GM18951 (cell line): ENCODE measurements at regions not wholly inside any gene's neighbourhood (a gene's known extent, or its start where the extent isn't known, plus 50 kb on each side); places are given as distances from the start of the nearest gene placed in this dataset.
"Not testable (repeated sequence)": the region's sequence is repeated elsewhere in the genome, so short reads cannot be mapped to it uniquely, and the experiment has no call there.

Experiments used
- POLR2A ChIP-seq: IDR thresholded peaks from 4 replicates; pipeline ENCODE4 v1.6.1; 2011; ENCODE audit warnings: mild to moderate bottlenecking; ENCODE audit not compliant: insufficient read length, insufficient read depth; ENCODE audit errors: extremely low read depth
- in situ Hi-C: fragments of 300-500 bp; cut with MboI; formaldehyde crosslinking; loops from one replicate; pipeline ENCODE4 v1.12.0; 2022; ENCODE audit warnings: low sequenced_read_pairs, mixed read lengths, inconsistent platforms; ENCODE audit not compliant: unreplicated experiment

DNA sequence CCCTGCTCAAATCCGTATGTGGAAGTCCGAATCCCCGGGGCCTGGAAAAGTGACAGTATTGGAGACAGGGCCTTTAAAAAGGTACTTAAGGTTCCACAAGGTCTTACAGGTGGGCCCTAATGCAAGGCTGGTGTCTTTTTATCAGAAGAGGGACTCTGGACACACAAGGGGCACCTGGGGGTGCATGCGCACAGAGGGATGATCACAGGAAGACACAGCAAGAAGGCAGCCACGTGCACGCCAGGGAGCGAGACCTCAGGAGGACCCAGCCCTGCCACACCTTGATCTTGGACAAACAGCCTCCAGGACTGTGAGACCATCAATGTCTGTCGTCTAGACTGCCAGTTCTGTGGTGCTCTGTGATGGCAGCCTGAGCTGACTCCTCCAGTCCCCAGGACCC lies 96.5 kb downstream of the SHANK2 start:
- TF ChIP-seq POLR2A: no peak

DNA sequence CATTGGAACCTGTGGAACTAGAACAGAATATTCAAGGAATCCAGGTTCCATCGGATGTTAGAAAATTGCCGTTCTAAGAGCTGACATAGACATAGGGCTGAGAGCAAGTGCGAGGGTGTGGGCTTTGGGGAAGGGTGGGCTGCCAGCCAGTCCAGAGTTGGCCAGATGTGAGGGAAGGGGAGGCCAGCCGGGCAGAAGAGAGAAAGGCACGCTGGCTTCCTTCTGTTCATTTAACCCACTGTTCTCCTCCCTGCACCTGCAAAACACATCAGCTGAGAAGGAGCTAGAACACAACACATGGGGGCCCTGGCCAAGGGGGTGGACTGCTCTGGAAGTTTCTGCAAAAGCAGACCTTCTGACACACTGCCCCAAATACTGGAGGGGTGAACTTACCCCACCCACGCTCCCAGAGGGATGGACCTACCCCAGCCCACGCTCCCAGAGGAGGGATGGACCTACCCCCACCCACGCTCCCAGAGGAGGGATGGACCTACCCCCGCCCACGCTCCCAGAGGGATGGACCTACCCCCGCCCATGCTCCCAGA lies 98.0 kb downstream of the SHANK2 start:
- in situ Hi-C loops: no loop called here
- TF ChIP-seq POLR2A: no peak

More for the DNA sequence above, 96.5 kb downstream of the SHANK2 start:
- in situ Hi-C loops: no loop called here

DNA sequence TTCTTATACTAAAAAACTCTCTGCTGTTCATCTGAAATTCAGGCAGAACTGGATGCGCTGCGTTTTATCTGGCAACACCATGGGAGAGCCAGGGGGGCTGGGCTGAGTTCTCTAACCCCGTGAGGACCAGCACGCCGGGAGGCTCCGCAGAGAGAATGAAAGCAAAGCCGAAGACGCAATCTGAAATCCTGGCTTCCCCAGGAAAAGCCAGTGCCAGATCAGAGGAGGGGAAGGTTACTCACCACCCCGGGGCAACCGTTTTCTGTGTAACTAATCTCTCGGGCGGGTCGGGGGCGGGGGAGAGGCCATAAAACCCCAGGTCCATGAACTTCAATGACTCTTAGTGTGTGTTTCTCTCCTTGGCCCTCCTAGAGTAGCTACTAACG lies 99.4 kb downstream of the SHANK2 start:
- TF ChIP-seq POLR2A: no peak
- in situ Hi-C loops: no loop called here

DNA sequence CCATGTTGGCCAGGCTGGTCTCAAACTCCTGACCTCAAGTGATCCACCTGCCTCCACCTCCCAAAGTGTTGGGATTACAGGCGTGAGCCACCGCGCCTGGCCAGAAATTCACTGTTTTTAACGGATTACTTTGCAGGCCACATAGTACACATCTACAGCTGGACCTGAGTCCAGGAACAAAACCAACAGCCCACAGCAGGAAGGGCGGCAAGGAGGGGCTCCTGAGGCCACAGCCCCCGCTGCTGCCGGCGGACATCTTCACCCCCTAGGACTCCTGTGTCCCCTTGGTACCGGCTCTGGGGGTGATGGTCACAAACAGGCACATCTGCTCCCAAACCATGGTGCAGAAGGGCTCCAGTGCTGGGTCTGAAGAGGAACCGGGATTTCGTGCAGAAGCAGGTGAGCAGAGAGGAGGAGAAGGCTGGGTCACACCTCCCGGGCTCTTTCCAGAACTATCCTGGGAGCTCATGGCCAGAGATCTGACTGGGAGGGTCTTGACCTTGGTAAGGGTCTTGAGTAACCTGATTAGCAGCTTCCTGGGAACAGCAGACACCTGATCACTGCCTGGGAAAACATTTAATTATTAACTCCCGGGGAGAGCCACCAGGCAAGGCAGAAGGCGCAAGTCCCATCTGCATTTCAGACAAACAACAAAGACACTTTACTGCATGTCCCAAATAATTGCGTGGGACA lies 99.9 kb downstream of the SHANK2 start:
- in situ Hi-C loops: not testable (repeated sequence)

DNA sequence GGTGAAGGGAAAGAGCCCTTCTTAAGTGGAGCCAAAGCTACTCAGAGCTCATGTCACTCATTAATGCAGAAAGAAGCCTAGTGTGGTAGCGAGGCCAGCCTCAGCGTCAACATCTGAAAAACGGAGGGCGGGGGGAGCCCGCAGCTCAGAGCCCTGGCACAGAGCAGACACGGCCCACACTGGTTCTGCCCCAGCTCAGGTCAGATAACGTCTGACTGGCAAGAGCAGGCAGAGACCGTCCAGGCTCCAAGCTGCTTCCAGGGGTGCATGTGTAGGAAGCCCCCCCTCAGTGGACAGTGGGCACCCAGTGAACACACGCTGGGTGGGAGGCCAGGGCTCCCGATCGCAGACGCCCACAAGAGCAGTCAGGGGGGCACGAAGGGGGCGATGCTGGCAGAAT lies 100.8 kb downstream of the SHANK2 start:
- in situ Hi-C loops: no loop called here
- no peak for TF ChIP-seq POLR2A

DNA sequence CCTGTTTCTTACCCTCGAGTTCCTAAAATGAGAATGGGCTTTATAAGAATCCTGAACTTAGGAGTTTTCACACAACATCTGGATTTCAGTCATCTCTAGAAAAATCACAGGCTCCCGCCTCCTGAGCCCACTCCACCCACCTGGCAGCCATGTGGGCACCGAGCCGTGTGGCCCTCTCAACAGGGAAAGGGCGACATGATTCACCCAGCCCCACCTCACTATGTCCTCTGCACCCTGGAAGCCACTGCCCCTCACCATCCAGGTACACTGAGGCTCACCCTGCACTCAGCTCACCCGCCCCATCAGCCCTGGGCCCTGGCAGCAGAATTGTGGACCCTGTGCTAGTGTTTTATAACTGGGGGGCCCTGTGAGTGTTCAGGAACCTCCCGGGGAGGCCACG lies 101.5 kb downstream of the SHANK2 start:
- in situ Hi-C loops: no loop called here
- TF ChIP-seq POLR2A: no peak

DNA sequence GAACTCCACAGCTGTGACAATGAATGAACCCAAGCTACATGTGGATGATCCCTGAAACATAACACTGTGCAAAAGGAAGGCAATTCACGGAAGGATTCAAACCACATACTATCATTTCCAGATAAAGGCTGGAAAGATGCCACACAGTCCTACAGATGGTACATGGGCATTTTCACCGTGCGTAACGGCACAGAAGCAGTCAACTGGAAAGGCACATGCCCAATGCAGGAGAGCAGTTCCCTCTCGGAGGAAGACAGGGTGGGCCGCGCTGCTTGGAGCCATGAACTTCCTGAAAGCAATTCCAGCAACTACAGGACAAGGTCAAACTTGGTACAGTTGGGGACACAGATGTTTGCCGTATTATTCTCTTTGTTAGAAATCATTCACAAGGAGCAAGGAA lies 103.7 kb downstream of the SHANK2 start:
- in situ Hi-C loops: no loop called here
- no peak for TF ChIP-seq POLR2A

DNA sequence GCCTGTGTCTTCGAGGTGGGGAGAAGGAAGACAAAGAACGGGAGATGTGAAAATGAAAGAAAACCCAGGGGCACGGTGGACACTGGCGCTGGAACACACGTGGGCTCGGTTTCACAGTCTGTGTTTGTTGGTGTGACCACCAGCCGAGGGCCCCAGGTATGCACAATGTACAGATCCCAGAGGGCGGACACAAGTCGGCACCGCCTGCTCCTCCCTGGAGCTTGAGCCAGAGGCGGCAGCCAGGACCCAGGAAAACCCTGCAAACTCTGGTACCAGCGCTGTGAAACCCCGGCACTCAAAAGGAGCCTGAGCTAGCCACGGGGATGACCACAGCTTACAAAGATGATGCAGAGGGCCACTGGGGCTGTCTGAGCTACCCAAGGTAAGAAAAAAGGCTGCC lies 105.0 kb downstream of the SHANK2 start:
- no peak for TF ChIP-seq POLR2A
- in situ Hi-C loops: no loop called here

DNA sequence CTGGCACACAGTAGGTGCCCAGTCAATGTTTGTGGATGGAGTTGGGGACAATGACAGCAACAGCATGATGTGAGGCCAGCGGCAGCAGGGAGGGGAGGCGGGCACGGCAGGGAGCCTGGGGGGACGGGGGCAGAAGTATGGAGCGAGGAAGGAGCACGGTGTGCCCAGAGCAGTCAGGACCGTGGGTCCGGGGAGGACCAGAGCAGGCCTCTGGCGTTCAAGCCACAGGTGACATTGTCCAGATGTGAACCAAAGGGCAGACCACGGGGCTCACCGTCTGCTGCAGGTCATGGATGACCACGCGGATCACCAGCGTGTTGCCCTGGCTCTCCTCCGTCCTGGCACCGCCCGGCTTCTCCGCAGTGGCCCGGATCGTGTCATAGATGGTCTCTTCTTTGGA lies 105.5 kb downstream of the SHANK2 start:
- TF ChIP-seq POLR2A: no peak
- in situ Hi-C loops: no loop called here

DNA sequence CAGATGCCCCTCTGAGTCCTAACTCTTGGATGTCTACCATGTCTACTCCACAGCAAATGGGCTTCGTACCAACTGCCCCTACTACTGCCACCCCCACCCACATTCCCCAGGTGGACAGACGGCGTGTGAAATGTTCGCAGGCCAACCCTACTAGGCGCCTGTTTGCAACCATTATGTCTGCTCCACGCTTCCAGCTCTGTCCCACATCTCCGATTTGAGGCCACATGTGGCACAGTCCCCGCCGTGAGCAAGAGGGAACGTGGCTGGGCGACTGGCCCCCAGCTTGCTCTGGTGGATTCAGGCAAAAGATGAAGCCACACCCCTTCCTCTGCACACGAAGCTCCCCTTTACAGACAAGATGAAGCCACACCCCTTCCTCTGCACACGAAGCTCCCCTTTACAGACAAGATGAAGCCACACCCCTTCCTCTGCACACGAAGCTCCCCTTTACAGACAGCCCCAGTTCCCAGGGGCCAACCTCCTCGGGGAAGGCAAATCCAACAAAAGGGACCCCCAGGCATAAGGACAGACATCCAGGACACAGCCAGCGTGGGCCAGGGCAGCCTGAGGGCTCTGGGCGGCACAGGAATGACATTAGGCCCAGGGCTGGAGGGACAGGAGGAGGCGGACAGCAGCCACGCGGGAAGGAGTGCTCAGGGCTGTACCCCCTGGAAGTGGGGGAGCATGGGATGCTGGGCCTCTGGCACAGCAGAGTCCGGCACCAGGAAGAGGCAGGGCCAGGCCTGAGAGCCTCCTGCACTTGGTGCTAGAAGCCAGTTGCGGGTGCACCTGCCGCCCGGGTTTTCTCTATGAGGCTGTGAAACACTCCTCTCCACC lies 106.2 kb downstream of the SHANK2 start:
- in situ Hi-C loops: no loop called here
- TF ChIP-seq POLR2A: no peak

DNA sequence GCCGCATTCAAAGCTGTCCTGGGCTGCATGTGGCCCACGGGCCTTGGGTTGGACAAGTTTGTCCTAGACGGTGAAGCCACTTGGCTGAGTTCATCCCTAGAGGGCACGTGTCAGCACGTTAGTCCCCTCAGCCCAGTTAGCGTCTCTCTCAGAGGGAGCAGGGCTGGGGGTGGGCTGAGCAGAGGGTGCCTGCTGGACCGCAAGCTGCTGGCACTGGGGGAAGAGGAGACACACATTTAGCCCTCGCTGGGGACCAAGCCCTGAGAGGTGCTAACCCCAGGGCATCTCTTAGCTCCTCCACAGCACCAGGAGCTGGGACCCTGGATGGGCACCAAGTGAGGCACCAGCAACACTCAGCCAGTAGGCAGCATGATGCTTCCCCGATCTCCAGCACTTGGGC lies 107.0 kb downstream of the SHANK2 start:
- in situ Hi-C loops: no loop called here
- no peak for TF ChIP-seq POLR2A

DNA sequence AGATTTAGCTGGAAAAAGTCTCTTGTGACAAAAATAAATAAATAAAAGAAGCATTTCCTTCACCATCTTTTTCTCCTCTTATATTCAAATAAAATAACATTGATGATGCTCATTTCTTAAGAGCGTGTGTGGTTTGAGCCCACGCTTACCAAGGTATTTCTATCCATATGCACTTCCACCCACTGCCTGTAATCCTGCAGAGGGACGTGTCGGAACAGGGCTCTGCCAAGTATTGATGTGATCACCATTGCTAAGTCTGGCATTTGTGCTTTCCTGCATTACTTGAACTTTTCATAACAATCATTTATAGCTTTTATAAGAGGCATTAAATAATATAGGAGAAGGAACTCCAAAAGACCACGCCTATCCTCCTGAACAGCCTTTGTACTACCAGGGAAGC lies 107.6 kb downstream of the SHANK2 start:
- no peak for TF ChIP-seq POLR2A
- in situ Hi-C loops: no loop called here

DNA sequence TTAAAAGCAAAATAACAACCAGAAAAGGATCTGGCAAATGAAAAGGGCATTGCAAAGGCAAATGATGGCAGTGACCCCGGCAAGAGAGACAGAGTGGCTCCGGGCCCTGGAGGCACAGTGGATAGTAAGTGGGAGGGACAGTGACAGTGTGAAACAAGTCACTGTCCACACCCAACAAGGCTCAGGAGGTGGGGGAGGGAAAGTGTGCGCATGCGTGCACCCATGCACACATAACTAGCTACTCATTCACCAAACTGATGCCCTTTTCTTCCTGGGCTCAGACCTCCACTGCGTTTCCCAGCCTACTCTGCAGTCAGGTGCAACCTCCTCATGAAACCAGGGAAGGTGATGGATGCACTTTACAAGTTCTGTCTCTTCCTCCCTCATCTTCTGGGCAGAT lies 108.4 kb downstream of the SHANK2 start:
- no peak for TF ChIP-seq POLR2A
- in situ Hi-C loops: no loop called here
